HG03196 (cell line): ENCODE measurements at regions not wholly inside any gene's neighbourhood (a gene's known extent, or its start where the extent isn't known, plus 50 kb on each side); places are given as distances from the start of the nearest gene placed in this dataset.
"Not testable (repeated sequence)": the region's sequence is repeated elsewhere in the genome, so short reads cannot be mapped to it uniquely, and the experiment has no call there.

Experiments
- ATAC-seq: cut with Tn5 transposase; IDR thresholded peaks from one replicate; pipeline ENCODE4 v1.9.1; 2021; ENCODE audit not compliant: unreplicated experiment

DNA sequence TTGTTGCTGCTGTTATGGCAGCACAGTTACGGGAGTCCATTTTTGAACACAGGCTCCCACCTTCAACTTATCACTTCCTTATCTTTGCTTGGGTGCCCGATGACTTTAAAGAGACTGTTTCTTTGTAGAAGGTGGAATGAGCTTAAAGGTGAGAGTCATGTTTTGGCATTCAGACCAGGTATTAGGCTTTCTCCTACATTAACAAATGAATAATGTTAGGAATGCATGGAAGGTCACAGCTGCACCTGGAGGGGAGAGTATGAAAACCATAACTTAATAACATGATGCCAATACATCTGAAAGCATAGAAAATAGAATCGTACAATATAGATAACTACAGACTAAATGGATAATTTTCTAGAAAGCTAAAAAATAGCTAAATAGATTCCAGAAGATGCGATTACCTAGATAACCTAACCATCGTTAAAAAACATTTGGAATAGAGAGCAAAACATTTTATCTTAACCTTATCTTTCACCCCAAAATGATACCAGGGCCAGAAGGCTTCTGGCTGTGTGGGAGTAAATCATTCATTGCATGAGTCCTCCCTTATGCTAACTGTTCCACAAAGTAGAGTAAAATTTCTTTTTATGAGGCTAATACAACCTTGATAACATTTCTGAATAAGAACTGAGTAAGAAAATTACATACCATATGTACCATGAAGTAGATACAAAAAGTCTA, 126.2 kb upstream of the ADCY2 start:
- ATAC-seq = no peak

DNA sequence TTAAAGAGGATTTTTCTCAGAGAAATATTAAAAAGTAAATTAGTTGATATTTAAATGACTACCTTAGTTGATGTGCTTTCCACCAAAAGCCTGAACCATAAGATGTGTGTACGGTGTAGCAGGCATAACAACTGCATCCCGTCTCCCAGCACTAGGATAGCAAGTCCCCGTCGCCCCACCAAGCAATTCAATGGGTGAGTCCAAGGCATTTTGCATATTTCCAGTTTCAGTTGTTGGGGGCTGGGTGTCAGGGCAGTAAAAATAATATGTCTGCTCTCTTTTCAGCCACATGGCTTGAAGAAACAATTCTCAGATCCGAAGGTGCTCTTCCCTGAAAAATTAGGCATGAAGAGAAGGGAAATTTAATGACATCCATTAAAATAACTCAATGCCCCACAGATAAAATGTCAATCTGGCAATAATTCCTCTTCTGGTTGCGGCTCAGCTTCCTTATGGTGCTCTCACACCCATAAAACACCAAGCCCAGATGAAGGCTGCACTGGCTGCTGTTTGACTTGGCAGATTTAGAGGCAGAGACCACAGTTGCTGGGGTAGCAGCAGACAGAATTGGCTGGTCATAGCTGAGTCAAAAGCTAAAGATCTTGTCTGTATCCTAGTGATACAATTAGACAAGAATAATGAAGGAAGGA, 124.4 kb upstream of the ADCY2 start:
- no peak for ATAC-seq

DNA sequence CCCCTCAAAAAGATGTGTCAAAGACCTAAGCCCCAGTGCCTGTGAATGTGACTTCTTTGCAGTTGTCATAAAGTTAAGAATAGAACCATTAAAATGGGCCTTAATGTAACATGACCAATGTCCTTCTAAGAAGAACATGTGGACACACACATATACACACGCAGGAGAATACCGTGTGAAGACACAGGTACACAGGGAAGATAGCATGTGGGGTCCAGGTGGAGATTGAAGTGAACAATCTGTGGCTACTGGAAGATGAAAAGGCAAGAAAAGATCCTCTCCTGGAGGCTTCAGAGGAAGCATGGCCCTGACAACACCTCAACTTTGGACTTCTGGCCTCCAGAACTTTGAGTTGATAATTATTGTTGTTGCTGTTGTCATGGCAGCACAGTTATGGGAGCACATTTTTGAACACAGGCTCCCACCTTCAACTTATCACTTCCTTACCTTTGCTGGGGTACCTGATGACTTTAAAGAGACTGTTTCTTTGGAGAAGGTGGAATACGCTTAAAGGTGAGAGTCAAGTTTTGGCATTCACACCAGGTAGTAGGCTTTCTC, 123.5 kb upstream of the ADCY2 start:
- ATAC-seq = no peak

DNA sequence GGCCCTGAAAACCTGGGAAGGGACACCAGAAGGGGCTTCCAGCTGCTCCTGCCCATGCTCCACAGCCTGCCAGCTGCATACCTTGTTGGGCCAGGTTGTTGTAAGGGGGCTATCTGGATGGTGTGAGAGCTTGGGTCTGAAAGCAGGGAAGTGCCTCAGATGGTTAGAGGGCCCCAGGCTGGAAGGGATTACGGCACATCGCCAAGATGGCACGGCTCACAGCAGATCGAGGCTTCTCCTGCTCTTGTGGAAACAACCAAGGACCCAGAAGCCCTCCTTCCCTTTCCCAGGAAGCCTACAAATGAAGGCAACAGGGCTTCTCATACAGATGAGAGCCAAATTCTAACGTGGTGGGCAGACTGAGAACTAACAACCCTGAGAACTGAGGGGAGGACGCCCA, 121.7 kb upstream of the ADCY2 start:
- ATAC-seq = no peak

DNA sequence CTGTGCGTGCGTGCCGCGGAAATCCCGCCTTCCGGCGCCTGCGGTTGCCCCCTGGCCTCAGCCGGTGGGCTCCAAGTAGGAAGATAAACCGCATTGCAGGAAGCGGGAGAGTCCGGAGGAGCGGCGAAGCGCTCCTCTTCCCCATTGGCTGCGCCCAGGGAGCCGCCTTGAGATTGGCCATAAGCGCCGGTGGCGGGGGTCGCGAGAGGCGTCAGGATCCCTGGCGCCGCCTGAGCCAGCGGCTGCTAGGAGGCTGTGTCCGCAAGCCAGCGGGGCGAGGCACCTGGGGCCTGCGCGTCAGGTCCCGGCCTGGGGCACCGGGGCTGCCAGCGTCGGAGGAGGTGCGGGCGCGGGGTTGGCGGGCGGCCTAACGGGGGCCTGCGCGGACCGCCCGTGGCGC, 106.3 kb upstream of the ADCY2 start:
- not testable (repeated sequence) for ATAC-seq

DNA sequence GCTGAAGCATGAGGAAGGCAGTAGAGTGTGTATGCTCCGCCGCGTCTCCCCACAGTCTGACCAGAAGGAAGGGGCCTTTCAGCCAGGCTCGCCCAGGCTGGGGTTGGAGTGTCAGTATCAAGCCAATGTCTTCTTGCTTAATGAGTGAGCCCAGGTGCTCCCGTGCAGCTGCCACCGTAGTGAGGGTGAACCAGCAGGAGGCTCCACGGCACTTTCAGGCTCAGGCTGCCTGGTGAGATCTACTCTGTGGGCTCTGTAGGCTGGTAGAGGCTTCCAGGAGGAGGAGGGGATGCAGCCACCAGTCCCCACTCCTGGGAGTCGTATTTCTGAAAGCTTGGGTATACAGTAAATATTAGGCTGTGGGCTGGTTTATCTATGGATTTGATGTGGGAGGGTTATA, 98.1 kb upstream of the ADCY2 start:
- not testable (repeated sequence) for ATAC-seq

DNA sequence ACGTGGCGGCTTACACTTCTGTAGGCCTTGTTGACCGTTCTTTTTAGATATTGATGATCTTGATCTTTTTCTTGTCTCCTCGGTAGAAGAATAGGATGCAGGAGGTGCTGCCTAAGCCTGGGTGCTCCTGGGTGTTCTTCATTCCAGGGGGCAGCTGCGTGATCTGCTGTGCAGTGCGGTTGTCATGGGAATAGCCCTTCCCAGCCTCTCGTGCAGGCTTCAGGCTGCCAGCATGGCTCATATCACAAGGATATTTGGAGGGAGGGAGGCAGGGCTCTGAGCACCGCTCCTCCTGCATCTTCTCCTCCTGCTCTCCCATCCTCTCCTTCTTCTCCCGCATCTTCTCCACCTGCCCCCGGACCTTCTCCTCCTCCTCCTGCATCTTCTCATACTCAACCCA, 96.2 kb upstream of the ADCY2 start:
- ATAC-seq = not testable (repeated sequence)

DNA sequence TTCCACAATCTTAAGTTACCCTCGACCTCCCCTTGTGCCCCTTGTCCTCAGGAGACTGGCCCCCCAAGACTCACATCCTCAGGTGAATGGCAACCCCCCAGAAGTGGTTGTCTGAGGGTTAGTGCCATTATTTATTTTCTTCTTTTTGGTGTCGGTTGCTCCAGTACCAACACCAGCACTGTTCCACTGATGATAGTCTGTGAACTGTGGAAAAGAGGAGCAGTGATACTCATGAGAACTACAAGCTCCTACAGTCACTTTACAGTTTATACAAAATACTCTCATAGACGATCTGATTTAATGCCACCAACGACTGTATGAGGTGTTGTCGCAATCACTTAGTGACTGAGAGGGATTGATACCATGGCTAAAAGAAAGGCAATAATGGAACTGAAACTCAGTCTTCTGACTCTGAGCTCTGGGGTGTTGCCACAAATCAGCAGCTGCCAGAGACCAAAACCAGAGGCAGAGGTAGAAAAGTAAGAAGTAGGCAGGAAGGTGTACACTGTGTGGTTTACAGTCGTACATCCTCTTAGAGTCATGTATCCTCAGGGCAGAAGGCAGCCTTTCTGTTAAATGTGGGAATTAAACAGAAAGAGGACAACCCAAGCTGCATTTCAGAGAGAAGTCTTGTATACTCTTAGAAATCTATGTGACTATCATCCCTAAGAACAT, 90.8 kb upstream of the ADCY2 start:
- ATAC-seq = not testable (repeated sequence)

DNA sequence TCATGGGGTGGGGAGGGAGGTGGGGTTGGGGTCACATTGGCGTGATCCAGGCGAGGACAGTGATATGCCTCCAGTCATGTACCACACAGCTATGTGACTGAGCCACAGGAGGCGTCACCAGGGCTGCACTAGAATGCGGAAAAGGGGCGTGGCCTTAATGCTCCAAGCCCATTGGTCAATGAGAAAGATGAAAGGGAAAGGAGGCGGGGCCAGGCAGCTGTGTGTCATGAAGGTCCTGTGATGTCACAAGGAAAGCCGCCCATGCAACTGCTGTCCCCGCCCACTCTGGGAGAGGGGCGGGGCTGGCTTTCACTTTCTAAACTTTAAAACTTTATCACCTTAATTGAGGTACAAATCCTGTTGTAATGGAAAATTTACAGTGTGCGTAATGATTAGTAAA, 89.4 kb upstream of the ADCY2 start:
- ATAC-seq = not testable (repeated sequence)

DNA sequence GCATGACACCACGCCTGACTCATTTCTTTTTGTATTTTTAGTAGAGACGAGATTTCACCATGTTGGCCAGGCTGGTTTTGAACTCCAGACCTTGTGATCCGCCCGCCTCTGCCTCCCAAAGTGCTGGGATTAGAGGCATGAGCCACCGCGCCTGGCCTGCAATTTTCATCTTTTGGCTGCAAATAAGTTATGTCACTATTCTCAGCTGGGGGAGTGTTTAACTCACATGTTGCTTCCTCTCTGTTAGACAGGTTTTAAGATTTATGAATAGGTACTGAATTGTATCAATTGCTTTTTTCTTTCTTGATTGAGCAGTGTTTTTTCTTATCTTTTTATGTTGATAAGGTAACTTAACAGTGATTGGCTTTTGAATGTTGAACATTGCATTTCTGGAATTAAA, 88.2 kb upstream of the ADCY2 start:
- ATAC-seq = not testable (repeated sequence)

DNA sequence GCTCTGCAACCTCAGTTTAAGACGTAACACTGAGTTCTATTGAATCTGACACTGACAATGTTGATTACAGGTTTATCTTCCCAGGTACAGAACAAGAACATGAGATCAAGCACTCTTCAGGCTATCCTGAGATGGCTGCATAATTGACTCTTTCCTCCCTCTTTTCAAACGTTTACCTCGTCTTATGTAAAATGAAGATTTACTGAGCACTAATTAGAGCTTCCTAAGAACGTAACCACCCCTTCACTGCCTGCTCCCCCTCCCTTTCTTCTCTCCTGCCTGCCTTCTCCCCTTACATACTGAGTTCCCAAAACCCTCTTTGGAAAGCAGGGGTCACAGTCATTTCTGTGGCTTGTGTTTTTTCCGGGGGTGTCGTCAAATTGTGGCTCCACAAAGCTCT, 86.2 kb upstream of the ADCY2 start:
- not testable (repeated sequence) for ATAC-seq

DNA sequence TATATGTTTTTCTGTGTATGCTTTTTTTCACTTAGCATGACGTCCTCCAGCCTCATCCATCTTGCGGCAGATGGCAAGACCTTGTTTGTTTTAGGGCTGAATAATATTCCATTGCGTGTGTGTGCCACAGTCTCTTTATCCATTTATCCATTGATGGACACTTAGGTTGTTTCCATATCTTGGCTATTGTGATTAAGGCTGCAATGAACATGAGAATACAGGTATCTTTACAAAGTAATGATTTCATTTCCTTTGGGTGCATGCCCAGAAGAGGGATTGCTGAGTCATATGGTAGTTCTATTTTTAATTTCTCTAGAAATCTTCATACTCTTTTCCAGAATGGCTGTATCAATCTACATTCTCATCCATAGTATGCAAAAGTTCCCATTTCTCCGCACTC, 85.3 kb upstream of the ADCY2 start:
- not testable (repeated sequence) for ATAC-seq

DNA sequence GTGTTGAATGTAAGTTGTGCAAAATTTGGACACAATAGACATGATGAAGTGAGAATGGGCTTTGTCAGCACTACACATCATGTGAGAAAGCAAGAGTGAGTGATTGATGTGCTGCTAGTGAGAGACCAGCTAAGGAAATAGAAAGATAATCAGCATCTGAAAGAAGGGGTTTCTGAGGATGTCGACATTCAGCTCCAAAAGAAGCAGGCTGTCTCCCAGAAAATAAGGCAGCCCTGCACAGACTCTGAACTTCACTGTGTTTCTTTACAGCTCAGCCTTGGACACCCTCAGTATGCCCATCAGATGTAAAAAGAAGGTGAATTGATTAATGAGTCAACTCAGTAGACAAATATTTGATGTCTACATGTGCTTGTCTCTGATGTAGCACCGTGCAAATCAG, 80.8 kb upstream of the ADCY2 start:
- no peak for ATAC-seq

DNA sequence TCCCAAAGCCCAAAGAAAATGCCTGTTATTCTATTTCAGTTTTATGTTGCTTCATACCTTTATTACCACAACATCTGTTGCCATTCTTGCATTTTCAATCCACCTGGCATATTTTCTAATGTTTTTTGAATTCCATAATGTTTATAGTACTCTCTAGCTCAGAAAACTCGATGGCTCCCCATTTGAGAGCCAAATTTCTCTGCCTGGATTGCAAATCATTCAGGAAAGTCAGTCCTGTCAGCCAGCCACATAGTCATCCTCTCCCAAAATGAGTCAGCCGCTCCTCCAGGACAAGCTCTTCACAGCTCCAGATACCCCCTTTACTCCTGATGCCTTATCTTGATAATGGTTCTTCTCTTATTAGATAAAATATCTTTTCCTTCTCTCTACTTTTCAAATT, 78.2 kb upstream of the ADCY2 start:
- ATAC-seq = no peak

DNA sequence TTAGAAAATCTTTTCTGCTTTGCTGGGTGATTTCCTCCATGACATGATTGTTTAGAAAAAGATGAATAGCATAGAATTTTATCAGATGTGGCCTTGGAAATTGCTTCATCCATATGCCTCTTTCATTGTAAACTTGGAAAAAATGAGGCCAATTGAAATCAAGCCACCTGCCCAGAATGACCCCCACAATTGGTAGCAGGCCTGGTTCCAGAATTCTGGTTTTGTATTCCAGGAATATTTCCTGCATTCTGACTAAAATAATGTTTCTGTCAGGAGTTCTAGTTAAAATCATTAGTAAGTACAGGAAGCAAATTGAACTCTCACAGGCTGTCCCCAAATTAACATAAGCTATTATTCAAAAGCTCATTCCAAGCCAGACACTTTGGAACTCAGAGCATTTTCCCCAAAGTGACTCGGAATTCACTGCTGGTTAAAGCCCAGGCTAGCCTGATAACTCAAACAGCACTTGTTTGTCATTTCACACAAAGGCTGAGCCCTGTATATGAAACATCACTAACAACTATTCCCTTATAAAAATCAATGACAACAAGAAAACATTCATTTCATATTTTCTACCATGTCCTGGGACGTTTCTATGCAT, 75.1 kb upstream of the ADCY2 start:
- ATAC-seq = no peak

DNA sequence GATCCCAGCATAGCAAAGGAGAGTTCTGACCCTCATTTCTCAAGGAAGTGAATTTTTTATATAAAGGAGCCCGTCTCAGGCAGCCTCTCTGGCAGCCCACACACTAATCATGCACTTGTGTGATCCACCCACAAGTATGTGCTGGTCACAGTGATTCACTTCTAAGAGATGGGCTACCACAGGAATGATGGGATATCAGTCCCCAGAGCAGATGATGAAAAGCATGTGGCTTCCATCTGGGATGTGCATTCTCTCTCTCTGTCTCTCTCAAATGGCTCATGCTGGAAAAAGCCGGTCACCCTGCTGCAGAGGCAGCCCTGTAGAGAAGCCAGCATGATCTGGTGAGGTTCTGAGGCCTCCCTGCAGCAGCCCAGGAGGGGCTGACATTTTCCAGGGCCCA, 74.2 kb upstream of the ADCY2 start:
- no peak for ATAC-seq

DNA sequence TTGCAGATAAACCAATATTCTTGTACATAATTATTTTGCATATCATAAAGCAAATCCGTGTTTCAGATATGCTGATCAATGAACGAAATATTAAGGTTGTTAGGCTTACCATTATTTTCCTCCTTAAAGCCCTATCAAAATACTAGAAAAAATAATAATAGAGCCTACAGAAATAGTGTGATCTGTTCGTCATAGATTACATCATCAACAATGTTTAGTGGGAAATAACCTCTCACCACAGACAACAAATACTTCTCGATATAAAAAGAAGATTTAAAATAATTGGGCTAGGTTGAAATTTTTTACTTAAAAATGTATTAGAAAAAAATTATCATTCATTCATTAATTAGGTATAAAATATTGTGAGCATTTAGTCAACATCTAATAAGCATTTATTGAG, 71.0 kb upstream of the ADCY2 start:
- ATAC-seq = no peak

DNA sequence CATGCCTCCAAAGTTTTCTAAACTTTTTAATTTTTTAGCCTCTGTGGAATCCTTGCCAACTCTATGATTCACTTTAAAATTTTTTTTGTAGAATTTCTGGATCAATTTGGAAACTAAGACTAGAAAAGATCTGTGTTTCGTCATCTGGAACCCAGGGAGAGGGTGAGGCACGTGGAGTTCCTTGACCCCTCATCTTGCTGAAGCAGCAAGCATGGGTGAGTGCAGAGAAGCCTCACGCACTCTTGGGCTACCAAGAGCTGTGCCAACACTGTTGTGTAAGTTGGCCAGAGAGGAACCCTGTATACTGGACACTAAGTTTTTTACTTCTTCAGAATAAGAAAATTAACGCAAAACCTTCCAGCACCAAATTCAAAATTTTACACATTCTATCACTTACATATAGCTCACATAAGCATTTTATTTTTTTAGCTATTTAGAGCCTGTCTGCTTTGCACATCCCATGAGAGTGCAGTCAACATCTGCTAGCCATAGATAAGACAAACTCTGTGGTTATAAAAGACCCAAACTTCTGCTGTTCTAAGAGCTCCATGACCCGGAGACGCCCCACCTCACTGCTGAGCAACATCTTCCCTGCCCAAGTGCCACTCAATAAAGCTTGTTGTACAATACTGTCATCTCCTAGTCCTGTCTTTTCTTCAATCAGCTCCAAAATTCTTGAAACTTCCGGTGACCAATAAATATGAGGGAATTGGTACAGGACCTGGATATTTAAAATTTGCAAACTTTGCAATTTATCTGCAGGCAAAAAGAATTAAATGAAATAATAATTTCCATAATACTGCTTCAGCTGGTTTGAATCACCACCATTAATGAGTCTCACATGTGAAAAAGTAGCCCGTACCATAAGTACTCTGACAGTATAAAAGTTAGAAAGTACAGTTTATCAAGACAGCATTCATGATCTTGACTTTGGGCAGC, 69.7 kb upstream of the ADCY2 start:
- ATAC-seq = no peak

DNA sequence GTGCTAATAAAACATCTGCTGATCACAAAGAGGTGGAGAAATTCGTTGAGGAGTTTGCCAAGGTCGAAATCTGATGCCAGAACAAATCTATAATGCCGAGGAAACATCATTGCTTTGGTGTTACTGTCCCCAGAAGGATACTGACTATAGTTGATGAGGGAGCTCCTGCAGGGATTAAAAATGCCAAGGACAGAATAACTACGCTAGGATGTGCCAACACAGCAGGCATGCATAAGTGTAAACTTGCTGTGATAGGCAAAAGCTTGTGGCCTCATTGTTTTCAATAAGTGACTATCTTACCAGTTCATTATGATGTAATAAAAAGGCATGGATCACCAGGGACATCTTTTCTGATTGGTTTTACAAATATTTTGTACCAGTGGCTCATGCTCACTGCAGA, 66.8 kb upstream of the ADCY2 start:
- no peak for ATAC-seq

DNA sequence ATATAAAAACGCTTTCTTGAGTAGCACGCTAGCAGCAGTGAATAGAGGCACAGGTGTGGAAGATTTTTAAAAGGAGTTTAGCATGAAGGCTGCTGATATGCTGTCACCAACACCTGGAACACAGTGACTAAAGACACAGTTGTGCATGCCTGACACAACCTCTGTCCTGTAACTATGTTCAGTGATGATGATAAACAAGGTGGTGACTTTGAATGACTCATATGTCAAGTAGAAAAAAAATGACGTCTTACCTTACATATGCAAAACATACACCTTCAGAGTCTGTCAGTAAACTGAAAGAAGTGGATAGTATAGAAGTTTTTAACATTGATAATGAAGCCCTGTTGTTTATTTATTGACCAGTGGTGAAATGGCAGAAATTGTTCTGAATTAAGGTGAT, 66.2 kb upstream of the ADCY2 start:
- ATAC-seq = no peak

DNA sequence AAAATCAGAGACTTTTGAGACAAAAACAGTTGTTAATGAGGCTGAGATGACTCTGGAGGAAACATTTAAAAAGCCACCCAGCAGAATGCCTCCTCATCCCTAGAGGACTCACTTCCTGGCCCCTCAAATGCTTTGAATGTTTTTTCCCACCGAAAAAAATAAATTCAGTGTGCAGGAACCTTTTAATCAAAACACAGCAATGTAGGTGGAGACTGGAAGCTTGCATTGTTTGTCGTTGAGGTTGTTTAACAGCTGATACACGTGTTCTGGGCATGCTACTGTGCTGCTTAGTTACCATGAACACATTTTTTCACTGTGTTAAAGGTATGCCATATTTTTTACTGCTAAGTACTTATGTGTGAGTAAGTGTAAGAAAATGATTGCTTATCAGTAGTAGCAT, 65.7 kb upstream of the ADCY2 start:
- ATAC-seq = no peak
